SU-DHL-6 (cell line): ENCODE measurements at regions not wholly inside any gene's neighbourhood (a gene's known extent, or its start where the extent isn't known, plus 50 kb on each side); places are given as distances from the start of the nearest gene placed in this dataset.

Experiments used
- H2AFZ ChIP-seq: fragments of 200-600 bp; sonication (generic); 2 replicates; pipeline ENCODE4 v1.6.1; 2014; ENCODE audit warnings: low read depth, mild to moderate bottlenecking, moderate library complexity, mixed read lengths, antibody characterized with exemption, low read length; ENCODE audit not compliant: severe bottlenecking
- H3F3A ChIP-seq: fragments of 200-600 bp; shearing (Covaris generic); 2 replicates; pipeline ENCODE4 v1.6.0; 2016; ENCODE audit warnings: antibody characterized with exemption, mild to moderate bottlenecking; ENCODE audit not compliant: insufficient read depth
- H3K27ac ChIP-seq: fragments of 200-600 bp; sonication (generic); 2 replicates; pipeline ENCODE4 v1.5.1; 2016; ENCODE audit warnings: low read depth, mild to moderate bottlenecking, low read length, moderate library complexity, mixed read lengths
- H3K27me3 ChIP-seq: fragments of 200-600 bp; sonication (generic), shearing (Covaris generic); 2 replicates; pipeline ENCODE4 v1.6.0; 2014; ENCODE audit warnings: mild to moderate bottlenecking, low read length
- H3K36me3 ChIP-seq: fragments of 200-600 bp; sonication (generic); 2 replicates; pipeline ENCODE4 v1.6.1; 2014; ENCODE audit warnings: mild to moderate bottlenecking, low read length, mixed read lengths
- H3K4me2 ChIP-seq: fragments of 300-600, 200-600 bp; shearing (Covaris generic), sonication (generic); 2 replicates; pipeline ENCODE4 v1.6.0; 2014; ENCODE audit warnings: low read length, low read depth, mild to moderate bottlenecking; ENCODE audit not compliant: poor library complexity, severe bottlenecking
- H3K4me3 ChIP-seq: fragments of 200-600 bp; sonication (generic); 2 replicates; pipeline ENCODE4 v1.5.1; 2014; ENCODE audit warnings: antibody characterized with exemption, low read length, mild to moderate bottlenecking, mixed read lengths; ENCODE audit not compliant: insufficient read depth, poor library complexity, severe bottlenecking
- H3K79me2 ChIP-seq: fragments of 200-600 bp; sonication (generic); 2 replicates; pipeline ENCODE4 v1.6.1; 2014; ENCODE audit warnings: mild to moderate bottlenecking, low read length, moderate library complexity; ENCODE audit not compliant: insufficient read depth
- H3K9ac ChIP-seq: fragments of 200-600 bp; sonication (generic); 2 replicates; pipeline ENCODE4 v1.7.0; 2014; ENCODE audit warnings: mild to moderate bottlenecking, low read length
- H3K9me2 ChIP-seq: fragments of 200-600 bp; sonication (generic); replicated peaks from 2 replicates; pipeline ENCODE4 v1.6.1; 2014; ENCODE audit warnings: low read length; ENCODE audit not compliant: insufficient read depth
- H3K9me3 ChIP-seq: fragments of 200-600 bp; sonication (generic); 2 replicates; pipeline ENCODE4 v1.6.1; 2014; ENCODE audit warnings: low read length, mixed read lengths; ENCODE audit not compliant: insufficient read depth
- H4K20me1 ChIP-seq: fragments of 200-600 bp; sonication (generic); 2 replicates; pipeline ENCODE4 v1.6.1; 2014; ENCODE audit warnings: low read depth, mild to moderate bottlenecking, antibody characterized with exemption, low read length, moderate library complexity, mixed read lengths
- EZH2phosphoT487 ChIP-seq: fragments of 200-600 bp; sonication (generic), shearing (Covaris generic); conservative IDR thresholded peaks from 2 replicates; pipeline ENCODE4 v1.6.1; 2018; ENCODE audit warnings: mild to moderate bottlenecking, antibody characterized with exemption, low read length, moderate library complexity, mixed read lengths
- TF ChIP-seq, protein P1 (sequence below): fragments of 200-600 bp; sonication (generic); IDR thresholded peaks from one replicate; pipeline ENCODE4 v1.5.1; 2017; ENCODE audit warnings: antibody characterized with exemption, mild to moderate bottlenecking, low read length, moderate library complexity; ENCODE audit not compliant: insufficient read depth, poor library complexity, severe bottlenecking

DNA sequence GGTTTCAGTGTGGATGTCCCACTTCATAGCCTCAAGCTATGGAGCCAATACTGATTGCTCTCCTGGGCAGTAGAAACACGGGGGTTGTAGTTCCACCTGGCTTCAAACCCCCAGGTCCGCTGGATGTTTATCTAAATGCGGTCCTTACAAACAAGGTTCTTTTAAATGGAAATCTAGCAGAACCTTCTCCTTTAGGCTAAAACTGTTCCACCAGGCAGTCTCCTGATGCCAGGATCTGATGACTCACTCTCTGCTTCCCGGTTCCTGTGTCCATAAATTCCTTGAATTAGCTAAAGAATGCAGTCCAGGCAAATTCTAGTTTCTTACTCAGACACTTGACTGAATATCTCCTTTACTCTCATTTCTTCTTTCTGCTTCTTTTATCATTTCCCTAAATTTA is 108.4 kb upstream of the FAM3C start:
- H3K36me3 ChIP-seq, result no peaks in the 10 kb centered on the region
- H3K9me2 ChIP-seq, result no peaks in the 10 kb centered on the region
- H3F3A ChIP-seq, result no peaks in the 10 kb centered on the region
- TF ChIP-seq, protein P1, sequence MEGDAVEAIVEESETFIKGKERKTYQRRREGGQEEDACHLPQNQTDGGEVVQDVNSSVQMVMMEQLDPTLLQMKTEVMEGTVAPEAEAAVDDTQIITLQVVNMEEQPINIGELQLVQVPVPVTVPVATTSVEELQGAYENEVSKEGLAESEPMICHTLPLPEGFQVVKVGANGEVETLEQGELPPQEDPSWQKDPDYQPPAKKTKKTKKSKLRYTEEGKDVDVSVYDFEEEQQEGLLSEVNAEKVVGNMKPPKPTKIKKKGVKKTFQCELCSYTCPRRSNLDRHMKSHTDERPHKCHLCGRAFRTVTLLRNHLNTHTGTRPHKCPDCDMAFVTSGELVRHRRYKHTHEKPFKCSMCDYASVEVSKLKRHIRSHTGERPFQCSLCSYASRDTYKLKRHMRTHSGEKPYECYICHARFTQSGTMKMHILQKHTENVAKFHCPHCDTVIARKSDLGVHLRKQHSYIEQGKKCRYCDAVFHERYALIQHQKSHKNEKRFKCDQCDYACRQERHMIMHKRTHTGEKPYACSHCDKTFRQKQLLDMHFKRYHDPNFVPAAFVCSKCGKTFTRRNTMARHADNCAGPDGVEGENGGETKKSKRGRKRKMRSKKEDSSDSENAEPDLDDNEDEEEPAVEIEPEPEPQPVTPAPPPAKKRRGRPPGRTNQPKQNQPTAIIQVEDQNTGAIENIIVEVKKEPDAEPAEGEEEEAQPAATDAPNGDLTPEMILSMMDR, result no peak
- no peak for TF ChIP-seq EZH2phosphoT487
- no peaks in the 10 kb centered on the region for H4K20me1 ChIP-seq
- no peak overlapping the region for H3K27ac ChIP-seq
- no peaks in the 10 kb centered on the region for H3K27me3 ChIP-seq
- H3K9me3 ChIP-seq, result peaks cover 15% of the 10 kb centered on the region; the same call in 1 of the 2 replicates
- no peak overlapping the region for H3K4me2 ChIP-seq
- H3K79me2 ChIP-seq, result no peaks in the 10 kb centered on the region
- H3K9ac ChIP-seq, result no peak overlapping the region
- no peak overlapping the region for H2AFZ ChIP-seq
- H3K4me3 ChIP-seq, result no peak overlapping the region

DNA sequence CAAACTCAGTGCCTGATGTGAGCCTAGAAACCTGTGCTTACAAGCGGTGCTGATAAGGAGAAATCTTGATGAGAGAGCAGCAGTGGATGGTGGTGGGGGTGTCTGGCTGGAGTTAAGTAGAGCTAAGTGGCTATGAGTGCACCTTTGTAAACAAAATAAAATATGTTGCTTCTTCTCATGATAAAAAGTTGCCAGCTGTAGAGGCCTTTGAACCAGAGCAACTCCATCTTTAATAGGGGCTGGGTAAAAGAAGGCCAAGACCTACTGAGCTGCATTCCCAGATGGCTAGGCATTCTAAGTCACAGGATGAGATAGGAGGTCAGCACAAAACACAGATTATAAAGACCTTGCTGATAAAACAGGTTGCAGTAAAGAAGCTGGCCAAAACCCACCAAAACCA is 107.6 kb upstream of the FAM3C start:
- no peak overlapping the region for H3K27ac ChIP-seq
- H3F3A ChIP-seq, result no peaks in the 10 kb centered on the region
- H3K9ac ChIP-seq, result no peak overlapping the region
- no peaks in the 10 kb centered on the region for H3K9me2 ChIP-seq
- no peak overlapping the region for H2AFZ ChIP-seq
- no peaks in the 10 kb centered on the region for H3K79me2 ChIP-seq
- no peak overlapping the region for H3K4me3 ChIP-seq
- TF ChIP-seq, protein P1, result no peak
- TF ChIP-seq EZH2phosphoT487, result no peak
- no peaks in the 10 kb centered on the region for H4K20me1 ChIP-seq
- H3K4me2 ChIP-seq, result no peak overlapping the region
- no peaks in the 10 kb centered on the region for H3K27me3 ChIP-seq
- peaks cover 15% of the 10 kb centered on the region; the same call in 1 of the 2 replicates for H3K9me3 ChIP-seq
- no peaks in the 10 kb centered on the region for H3K36me3 ChIP-seq

DNA sequence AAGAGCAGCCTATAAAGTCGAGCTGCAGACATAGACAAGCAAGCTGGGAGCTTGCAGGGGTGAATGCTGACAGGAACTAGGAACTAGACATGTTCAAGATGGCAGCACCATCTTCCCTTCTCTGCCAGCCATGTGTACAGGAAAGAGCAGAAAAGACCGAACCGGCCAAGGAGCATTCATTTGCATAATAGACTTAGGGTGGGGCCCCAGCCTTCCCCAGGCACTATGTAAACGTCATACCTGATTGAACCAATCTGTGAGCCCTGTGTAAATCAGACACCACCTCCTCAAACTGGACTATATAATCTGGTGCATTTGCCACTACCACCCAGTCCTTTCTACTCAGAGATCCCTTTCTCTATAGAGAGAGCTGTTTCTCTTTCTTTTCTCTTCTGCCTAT is 106.9 kb upstream of the FAM3C start:
- no peak overlapping the region for H3K4me3 ChIP-seq
- H3K27me3 ChIP-seq, result no peaks in the 10 kb centered on the region
- no peak overlapping the region for H3K27ac ChIP-seq
- no peak overlapping the region for H3K9ac ChIP-seq
- peaks cover 15% of the 10 kb centered on the region; the same call in 1 of the 2 replicates for H3K9me3 ChIP-seq
- H3K9me2 ChIP-seq, result no peaks in the 10 kb centered on the region
- H3F3A ChIP-seq, result no peaks in the 10 kb centered on the region
- no peaks in the 10 kb centered on the region for H3K36me3 ChIP-seq
- H2AFZ ChIP-seq, result no peak overlapping the region
- H3K79me2 ChIP-seq, result no peaks in the 10 kb centered on the region
- TF ChIP-seq, protein P1, result no peak
- TF ChIP-seq EZH2phosphoT487, result no peak
- no peaks in the 10 kb centered on the region for H4K20me1 ChIP-seq
- no peak overlapping the region for H3K4me2 ChIP-seq
